Renal pelvis (tissue), 1 donor: ENCODE measurements at regions not wholly inside any gene's neighbourhood (a gene's known extent, or its start where the extent isn't known, plus 50 kb on each side); places are given as distances from the start of the nearest gene placed in this dataset.

Experiments
- DNase-seq: peaks from one replicate; pipeline ENCODE4 v3.0.0-alpha.2; 2013

- no peak for DNase-seq
These were observed 302.8 kb upstream of the B3GALT2 start for GRCh38 chr1:193489191-193489590.

GRCh38 chr1:193487722-193488121, 301.3 kb upstream of the B3GALT2 start:
- DNase-seq = no peak

GRCh38 chr1:193486671-193487229, 300.3 kb upstream of the B3GALT2 start:
- DNase-seq = no peak

- DNase-seq = no peak
These were observed 294.3 kb upstream of the B3GALT2 start for GRCh38 chr1:193480755-193481154.

GRCh38 chr1:193479187-193479586, 292.8 kb upstream of the B3GALT2 start:
- DNase-seq = no peak

- DNase-seq = no peak
These were observed 290.3 kb upstream of the B3GALT2 start for GRCh38 chr1:193476748-193477147.

GRCh38 chr1:193473932-193474331, 287.5 kb upstream of the B3GALT2 start:
- no peak for DNase-seq

GRCh38 chr1:193472838-193473398, 286.5 kb upstream of the B3GALT2 start:
- DNase-seq = no peak

- DNase-seq = no peak
These were observed 286.0 kb upstream of the B3GALT2 start for GRCh38 chr1:193472430-193472829.

GRCh38 chr1:193471981-193472380, 285.6 kb upstream of the B3GALT2 start:
- no peak for DNase-seq

- DNase-seq = no peak
These were observed 277.0 kb upstream of the B3GALT2 start for GRCh38 chr1:193463326-193463932.

GRCh38 chr1:193462629-193463320, 276.4 kb upstream of the B3GALT2 start:
- no peak for DNase-seq

- DNase-seq = no peak
These were observed 272.2 kb upstream of the B3GALT2 start for GRCh38 chr1:193458628-193459027.

- DNase-seq = no peak
These were observed 271.3 kb upstream of the B3GALT2 start for GRCh38 chr1:193457676-193458075.

GRCh38 chr1:193456811-193457280, 270.4 kb upstream of the B3GALT2 start:
- no peak for DNase-seq

GRCh38 chr1:193451606-193452005, 265.2 kb upstream of the B3GALT2 start:
- no peak for DNase-seq

- DNase-seq = no peak
These were observed 264.6 kb upstream of the B3GALT2 start for GRCh38 chr1:193451001-193451400.

GRCh38 chr1:193448682-193449461, 262.5 kb upstream of the B3GALT2 start:
- no peak for DNase-seq

- DNase-seq = no peak
These were observed 257.5 kb upstream of the B3GALT2 start for GRCh38 chr1:193443886-193444285.

- no peak for DNase-seq
These were observed 252.4 kb upstream of the B3GALT2 start for GRCh38 chr1:193438771-193439170.

- no peak for DNase-seq
These were observed 251.9 kb upstream of the B3GALT2 start for GRCh38 chr1:193438312-193438711.

GRCh38 chr1:193437785-193438184, 251.4 kb upstream of the B3GALT2 start:
- DNase-seq = no peak
